Activated T-helper 9 cell treated with anti-CD3 and anti-CD28 coated beads, Interleukin-2, amount 50 U/mL, for 16 hours (primary cell): ENCODE measurements at regions not wholly inside any gene's neighbourhood (a gene's known extent, or its start where the extent isn't known, plus 50 kb on each side); places are given as distances from the start of the nearest gene placed in this dataset.

Experiments used
- DNase-seq: peaks from one replicate; pipeline ENCODE4 v3.0.0-alpha.2; 2020; ENCODE audit warnings: low read depth

- DNase-seq, result no peak
Observed at GRCh38 chr6:97591955-97592354, 308.9 kb upstream of the MMS22L start.

- no peak for DNase-seq
Observed at GRCh38 chr6:97594844-97595243, 311.8 kb upstream of the MMS22L start.

- DNase-seq, result no peak
Observed at GRCh38 chr6:97621111-97621510, 338.1 kb upstream of the MMS22L start.

GRCh38 chr6:97626671-97627441, 343.8 kb upstream of the MMS22L start:
- DNase-seq, result no peak

- no peak for DNase-seq
Observed at GRCh38 chr6:97629180-97629579, 346.2 kb upstream of the MMS22L start.

- no peak for DNase-seq
Observed at GRCh38 chr6:97630604-97631003, 347.6 kb upstream of the MMS22L start.

GRCh38 chr6:97632341-97632740, 349.3 kb upstream of the MMS22L start:
- DNase-seq, result no peak

- no peak for DNase-seq
Observed at GRCh38 chr6:97639702-97640101, 356.7 kb upstream of the MMS22L start.

- DNase-seq, result no peak
Observed at GRCh38 chr6:97644353-97644752, 361.3 kb upstream of the MMS22L start.

- DNase-seq, result no peak
Observed at GRCh38 chr6:97645757-97646156, 362.7 kb upstream of the MMS22L start.

GRCh38 chr6:97653076-97653475, 370.1 kb upstream of the MMS22L start:
- no peak for DNase-seq

GRCh38 chr6:97653517-97653916, 370.5 kb upstream of the MMS22L start:
- no peak for DNase-seq

GRCh38 chr6:97654674-97655073, 371.7 kb upstream of the MMS22L start:
- no peak for DNase-seq

GRCh38 chr6:97656236-97656635, 373.2 kb upstream of the MMS22L start:
- DNase-seq, result no peak

GRCh38 chr6:97656706-97657350, 373.8 kb upstream of the MMS22L start:
- no peak for DNase-seq

GRCh38 chr6:97658090-97658489, 375.1 kb upstream of the MMS22L start:
- DNase-seq, result no peak

GRCh38 chr6:97663252-97663651, 380.2 kb upstream of the MMS22L start:
- no peak for DNase-seq

GRCh38 chr6:97665446-97665845, 382.4 kb upstream of the MMS22L start:
- no peak for DNase-seq

GRCh38 chr6:97666889-97667288, 383.9 kb upstream of the MMS22L start:
- no peak for DNase-seq

GRCh38 chr6:97668716-97669115, 385.7 kb upstream of the MMS22L start:
- no peak for DNase-seq

- no peak for DNase-seq
Observed at GRCh38 chr6:97669191-97670031, 386.4 kb upstream of the MMS22L start.

- DNase-seq, result no peak
Observed at GRCh38 chr6:97674802-97675201, 391.8 kb upstream of the MMS22L start.

GRCh38 chr6:97677626-97678025, 394.6 kb upstream of the MMS22L start:
- no peak for DNase-seq
